Fibroblast of upper back skin (primary cell): ENCODE measurements at regions not wholly inside any gene's neighbourhood (a gene's known extent, or its start where the extent isn't known, plus 50 kb on each side); places are given as distances from the start of the nearest gene placed in this dataset.
"Not testable (repeated sequence)": the region's sequence is repeated elsewhere in the genome, so short reads cannot be mapped to it uniquely, and the experiment has no call there.

ENCODE experiments used
- DNase-seq: peaks from one replicate; pipeline ENCODE4 v3.0.0-alpha.2; 2013

- no peak for DNase-seq
Observed at GRCh38 chr14:28151926-28152325, 614.7 kb upstream of the FOXG1 start.

GRCh38 chr14:28152453-28153044 lies 614.0 kb upstream of the FOXG1 start:
- no peak for DNase-seq

- DNase-seq, result no peak
Observed at GRCh38 chr14:28157289-28157869, 609.2 kb upstream of the FOXG1 start.

GRCh38 chr14:28157887-28158791 lies 608.4 kb upstream of the FOXG1 start:
- DNase-seq, result no peak

- DNase-seq, result no peak
Observed at GRCh38 chr14:28161040-28161439, 605.5 kb upstream of the FOXG1 start.

GRCh38 chr14:28163233-28163632 lies 603.4 kb upstream of the FOXG1 start:
- DNase-seq, result no peak

GRCh38 chr14:28163897-28164296 lies 602.7 kb upstream of the FOXG1 start:
- DNase-seq, result no peak

- not testable (repeated sequence) for DNase-seq
Observed at GRCh38 chr14:28187902-28188830, 578.4 kb upstream of the FOXG1 start.

GRCh38 chr14:28196878-28197277 lies 569.7 kb upstream of the FOXG1 start:
- DNase-seq, result no peak

- DNase-seq, result no peak
Observed at GRCh38 chr14:28220391-28220790, 546.2 kb upstream of the FOXG1 start.

- no peak for DNase-seq
Observed at GRCh38 chr14:28240909-28241308, 525.7 kb upstream of the FOXG1 start.

- DNase-seq, result no peak
Observed at GRCh38 chr14:28242895-28243294, 523.7 kb upstream of the FOXG1 start.

- peak; percentile 3 for DNase-seq
Observed at GRCh38 chr14:28243600-28243999, 523.0 kb upstream of the FOXG1 start.

GRCh38 chr14:28245216-28245615 lies 521.4 kb upstream of the FOXG1 start:
- no peak for DNase-seq

- no peak for DNase-seq
Observed at GRCh38 chr14:28247491-28247890, 519.1 kb upstream of the FOXG1 start.

GRCh38 chr14:28252124-28252523 lies 514.5 kb upstream of the FOXG1 start:
- not testable (repeated sequence) for DNase-seq

- DNase-seq, result no peak
Observed at GRCh38 chr14:28254768-28255167, 511.8 kb upstream of the FOXG1 start.

GRCh38 chr14:28264306-28264705 lies 502.3 kb upstream of the FOXG1 start:
- no peak for DNase-seq

- no peak for DNase-seq
Observed at GRCh38 chr14:28272270-28272669, 494.3 kb upstream of the FOXG1 start.

- no peak for DNase-seq
Observed at GRCh38 chr14:28280530-28280929, 486.1 kb upstream of the FOXG1 start.

- DNase-seq, result no peak
Observed at GRCh38 chr14:28280997-28281598, 485.5 kb upstream of the FOXG1 start.

GRCh38 chr14:28284546-28285300 lies 481.9 kb upstream of the FOXG1 start:
- no peak for DNase-seq
